ENCODE measurements at regions not wholly inside any gene's neighbourhood (a gene's known extent, or its start where the extent isn't known, plus 50 kb on each side); places are given as distances from the start of the nearest gene placed in this dataset.

- intact Hi-C loops (cut with DNase I; ENCODE audit: low total_unique reads) = no loop called here
- DNase-seq = no peak
- TF ChIP-seq POLR2A (IDR thresholded peaks at IDR 0.05) = no peak
- no peak for TF ChIP-seq CTCF (IDR thresholded peaks at IDR 0.05)
- H3K9me3 ChIP-seq = no peaks in the 10 kb centered on the region
- H3K4me3 ChIP-seq = no peak overlapping the region
- H3K4me1 ChIP-seq = peaks cover 0 to 4% of the 10 kb centered on the region in 2 donors
- no peaks in the 10 kb centered on the region for H3K27me3 ChIP-seq
- no peaks in the 10 kb centered on the region for H3K36me3 ChIP-seq
- peak overlapping the region; percentile 55 to 81 for H3K27ac ChIP-seq
Observed at GRCh38 chr7:131224996-131225395, 102.7 kb upstream of the MKLN1 start.

- intact Hi-C loops (cut with DNase I; ENCODE audit: low total_unique reads) = no loop called here
- Histone ChIP-seq H3K27ac (peak overlapping the region; percentile 55 to 81), H3K4me1 (peaks cover 0 to 4% of the 10 kb centered on the region in 2 donors), H3K27me3 (no peaks in the 10 kb centered on the region), H3K9me3 (no peaks in the 10 kb centered on the region), H3K4me3 (no peak overlapping the region), H3K36me3 (no peaks in the 10 kb centered on the region)
- TF ChIP-seq CTCF (IDR thresholded peaks at IDR 0.05) = no peak
- no peak for TF ChIP-seq POLR2A (IDR thresholded peaks at IDR 0.05)
- peak; percentile 36 to 66 for DNase-seq
Observed at GRCh38 chr7:131225619-131226513, 101.8 kb upstream of the MKLN1 start.

DNA sequence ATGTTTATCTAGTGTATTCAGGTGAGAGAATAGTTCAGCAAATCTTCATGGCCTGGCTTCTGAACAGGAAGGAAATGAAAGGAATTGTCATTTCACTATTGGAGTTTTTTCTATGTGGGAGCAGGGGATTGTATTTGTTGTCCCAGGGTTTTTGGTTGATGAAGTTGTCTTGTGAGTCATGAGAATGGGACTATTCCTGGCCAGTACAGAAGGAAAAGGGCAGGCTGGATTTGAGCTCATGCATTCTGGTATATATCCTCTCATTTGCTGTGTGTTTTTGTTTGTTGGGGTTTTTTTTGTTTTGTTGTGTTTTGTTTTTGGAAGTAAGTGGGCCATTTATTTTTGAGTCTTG is 101.2 kb upstream of the MKLN1 start:
- intact Hi-C loops (cut with DNase I; ENCODE audit: low total_unique reads) = no loop called here
- H3K9me3 ChIP-seq = no peaks in the 10 kb centered on the region
- H3K27ac ChIP-seq = peak overlapping the region; percentile 55 to 81
- no peak for TF ChIP-seq CTCF (IDR thresholded peaks at IDR 0.05)
- H3K4me1 ChIP-seq = peaks cover 0 to 4% of the 10 kb centered on the region in 2 donors
- DNase-seq = no peak
- no peaks in the 10 kb centered on the region for H3K36me3 ChIP-seq
- no peaks in the 10 kb centered on the region for H3K27me3 ChIP-seq
- no peak overlapping the region for H3K4me3 ChIP-seq

- intact Hi-C loops (cut with DNase I; ENCODE audit: low total_unique reads) = no loop called here
- no peaks in the 10 kb centered on the region for H3K36me3 ChIP-seq
- H3K27me3 ChIP-seq = no peaks in the 10 kb centered on the region
- no peak overlapping the region for H3K4me3 ChIP-seq
- DNase-seq = peak; percentile 20 to 26
- no peak overlapping the region for H3K27ac ChIP-seq
- TF ChIP-seq CTCF (IDR thresholded peaks at IDR 0.05) (no peak), POLR2A (IDR thresholded peaks at IDR 0.05) (no peak)
- H3K4me1 ChIP-seq = no peaks in the 10 kb centered on the region
- no peaks in the 10 kb centered on the region for H3K9me3 ChIP-seq
Observed at GRCh38 chr7:131231381-131232220, 96.1 kb upstream of the MKLN1 start.

DNA sequence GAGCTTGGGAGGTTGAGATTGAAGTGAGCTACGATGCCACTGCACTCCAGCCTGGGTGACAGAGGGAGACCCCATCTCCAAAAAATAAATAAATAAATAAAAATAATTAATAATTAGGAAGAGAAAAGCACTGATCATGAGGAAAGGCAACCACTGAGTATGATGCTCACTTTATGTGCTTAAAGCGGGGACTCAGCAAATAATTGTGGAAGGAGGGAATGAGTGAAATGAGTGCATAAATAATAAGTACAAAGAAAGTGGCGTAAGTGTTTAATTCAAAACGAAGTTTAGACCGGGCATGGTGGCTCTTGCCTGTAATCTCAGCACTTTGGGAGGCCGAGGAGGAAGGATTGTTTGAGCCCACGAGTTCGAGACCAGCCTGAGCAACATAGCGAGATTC is 94.9 kb upstream of the MKLN1 start:
- no peaks in the 10 kb centered on the region for H3K4me1 ChIP-seq
- DNase-seq = no peak
- no peaks in the 10 kb centered on the region for H3K9me3 ChIP-seq
- no peak overlapping the region for H3K4me3 ChIP-seq
- H3K36me3 ChIP-seq = no peaks in the 10 kb centered on the region
- TF ChIP-seq POLR2A (IDR thresholded peaks at IDR 0.05) (no peak), CTCF (IDR thresholded peaks at IDR 0.05) (no peak)
- H3K27me3 ChIP-seq = no peaks in the 10 kb centered on the region
- intact Hi-C loops (cut with DNase I; ENCODE audit: low total_unique reads) = no loop called here
- H3K27ac ChIP-seq = no peak overlapping the region
